LoVo (cell line): ENCODE measurements at regions not wholly inside any gene's neighbourhood (a gene's known extent, or its start where the extent isn't known, plus 50 kb on each side); places are given as distances from the start of the nearest gene placed in this dataset.
"Not testable (repeated sequence)": the region's sequence is repeated elsewhere in the genome, so short reads cannot be mapped to it uniquely, and the experiment has no call there.

ENCODE experiments used
- DNase-seq: peaks from one replicate; pipeline ENCODE4 v3.0.0-alpha.2; 2016; ENCODE audit warnings: low spot score

GRCh38 chr13:55572408-55572807, 1568.3 kb upstream of the PRR20A start:
- DNase-seq = no peak

- no peak for DNase-seq
These were observed 1567.9 kb upstream of the PRR20A start for GRCh38 chr13:55572862-55573261.

- DNase-seq = no peak
These were observed 1567.2 kb upstream of the PRR20A start for GRCh38 chr13:55573565-55573964.

- no peak for DNase-seq
These were observed 1564.3 kb upstream of the PRR20A start for GRCh38 chr13:55576389-55576788.

- no peak for DNase-seq
These were observed 1563.5 kb upstream of the PRR20A start for GRCh38 chr13:55577082-55577846.

- no peak for DNase-seq
These were observed 1562.9 kb upstream of the PRR20A start for GRCh38 chr13:55577847-55578210.

- DNase-seq = not testable (repeated sequence)
These were observed 1558.4 kb upstream of the PRR20A start for GRCh38 chr13:55582294-55582693.

GRCh38 chr13:55583953-55584593, 1556.6 kb upstream of the PRR20A start:
- no peak for DNase-seq

- DNase-seq = no peak
These were observed 1537.9 kb upstream of the PRR20A start for GRCh38 chr13:55602784-55603183.

- no peak for DNase-seq
These were observed 1534.6 kb upstream of the PRR20A start for GRCh38 chr13:55606045-55606665.

GRCh38 chr13:55613429-55614187, 1527.1 kb upstream of the PRR20A start:
- no peak for DNase-seq

GRCh38 chr13:55615081-55615480, 1525.6 kb upstream of the PRR20A start:
- DNase-seq = no peak

- DNase-seq = no peak
These were observed 1523.5 kb upstream of the PRR20A start for GRCh38 chr13:55617241-55617640.

GRCh38 chr13:55627221-55627620, 1513.5 kb upstream of the PRR20A start:
- no peak for DNase-seq

- DNase-seq = no peak
These were observed 1508.3 kb upstream of the PRR20A start for GRCh38 chr13:55632402-55632801.

- no peak for DNase-seq
These were observed 1491.2 kb upstream of the PRR20A start for GRCh38 chr13:55649485-55649884.

GRCh38 chr13:55652657-55653056, 1488.1 kb upstream of the PRR20A start:
- no peak for DNase-seq

- no peak for DNase-seq
These were observed 1487.2 kb upstream of the PRR20A start for GRCh38 chr13:55653497-55653896.

- DNase-seq = no peak
These were observed 1486.5 kb upstream of the PRR20A start for GRCh38 chr13:55654243-55654642.

GRCh38 chr13:55660264-55660663, 1480.5 kb upstream of the PRR20A start:
- DNase-seq = not testable (repeated sequence)

- no peak for DNase-seq
These were observed 1479.9 kb upstream of the PRR20A start for GRCh38 chr13:55660851-55661250.

- DNase-seq = no peak
These were observed 1479.2 kb upstream of the PRR20A start for GRCh38 chr13:55661505-55661904.

GRCh38 chr13:55664178-55664577, 1476.5 kb upstream of the PRR20A start:
- no peak for DNase-seq
